Caki2 (cell line): ENCODE measurements at regions not wholly inside any gene's neighbourhood (a gene's known extent, or its start where the extent isn't known, plus 50 kb on each side); places are given as distances from the start of the nearest gene placed in this dataset.
"Not testable (repeated sequence)": the region's sequence is repeated elsewhere in the genome, so short reads cannot be mapped to it uniquely, and the experiment has no call there.

Source experiments
- DNase-seq: peaks from one replicate; pipeline ENCODE4 v3.0.0-alpha.2; 2015; ENCODE audit warnings: low read depth
- in situ Hi-C: cut with HindIII; loops from 2 replicates; pipeline ENCODE4 v1.10.0; 2016; ENCODE audit warnings: low sequenced_read_pairs, low pct_unique_long_range_greater_than_20kb, mixed read lengths

GRCh38 chr21:15453261-15453660 is 276.5 kb upstream of the USP25 start:
- in situ Hi-C loops: loop anchor here (25.0 kb wide), 1 partner anchor 566 kb away; no protein-coding TSS in a partner anchor
- no peak for DNase-seq

- in situ Hi-C loops: loop anchor here (25.0 kb wide), 1 partner anchor 566 kb away; no protein-coding TSS in a partner anchor
- not testable (repeated sequence) for DNase-seq
Observed at GRCh38 chr21:15453785-15454184, 276.0 kb upstream of the USP25 start.

- in situ Hi-C loops: loop anchor here (25.0 kb wide), 1 partner anchor 568 kb away; no protein-coding TSS in a partner anchor
- not testable (repeated sequence) for DNase-seq
Observed at GRCh38 chr21:15454931-15455330, 274.9 kb upstream of the USP25 start.

- peak; percentile 31 for DNase-seq
- in situ Hi-C loops: loop anchor here (25.0 kb wide), 1 partner anchor 569 kb away; no protein-coding TSS in a partner anchor
Observed at GRCh38 chr21:15455819-15456462, 273.8 kb upstream of the USP25 start.

GRCh38 chr21:15457965-15458364 is 271.8 kb upstream of the USP25 start:
- in situ Hi-C loops: loop anchor here (25.0 kb wide), 1 partner anchor 571 kb away; no protein-coding TSS in a partner anchor
- no peak for DNase-seq

GRCh38 chr21:15462092-15462491 is 267.7 kb upstream of the USP25 start:
- no peak for DNase-seq
- in situ Hi-C loops: loop anchor here (25.0 kb wide), 1 partner anchor 575 kb away; no protein-coding TSS in a partner anchor

GRCh38 chr21:15466329-15466728 is 263.5 kb upstream of the USP25 start:
- DNase-seq: no peak
- in situ Hi-C loops: loop anchor here (25.0 kb wide), 1 partner anchor 579 kb away; no protein-coding TSS in a partner anchor

- DNase-seq: no peak
- in situ Hi-C loops: loop anchor here (25.0 kb wide), 1 partner anchor 581 kb away; no protein-coding TSS in a partner anchor
Observed at GRCh38 chr21:15468368-15468767, 261.4 kb upstream of the USP25 start.

- in situ Hi-C loops: loop anchor here (25.0 kb wide), 1 partner anchor 585 kb away; no protein-coding TSS in a partner anchor
Observed at GRCh38 chr21:15472108-15473040, 257.4 kb upstream of the USP25 start.

GRCh38 chr21:15477773-15478172 is 252.0 kb upstream of the USP25 start:
- in situ Hi-C loops, DNase-seq: not testable (repeated sequence)

More at GRCh38 chr21:15472108-15473040, 257.4 kb upstream of the USP25 start:
- no peak for DNase-seq

GRCh38 chr21:15480160-15480559 is 249.6 kb upstream of the USP25 start:
- DNase-seq: no peak
- in situ Hi-C loops: no loop called here

- in situ Hi-C loops: no loop called here
- DNase-seq: peak; percentile 79
Observed at GRCh38 chr21:15483138-15483780, 246.5 kb upstream of the USP25 start.

- in situ Hi-C loops: no loop called here
Observed at GRCh38 chr21:15486460-15487195, 243.2 kb upstream of the USP25 start.

GRCh38 chr21:15487196-15487550 is 242.6 kb upstream of the USP25 start:
- in situ Hi-C loops: no loop called here
- no peak for DNase-seq

More at GRCh38 chr21:15486460-15487195, 243.2 kb upstream of the USP25 start:
- no peak for DNase-seq

- in situ Hi-C loops: no loop called here
- no peak for DNase-seq
Observed at GRCh38 chr21:15491100-15491499, 238.7 kb upstream of the USP25 start.

- in situ Hi-C loops: no loop called here
- DNase-seq: no peak
Observed at GRCh38 chr21:15493646-15494045, 236.1 kb upstream of the USP25 start.

- in situ Hi-C loops: no loop called here
- DNase-seq: no peak
Observed at GRCh38 chr21:15494481-15494880, 235.3 kb upstream of the USP25 start.

- in situ Hi-C loops: no loop called here
- DNase-seq: no peak
Observed at GRCh38 chr21:15495965-15496364, 233.8 kb upstream of the USP25 start.
